IMR-90 (cell line): ENCODE measurements at regions not wholly inside any gene's neighbourhood (a gene's known extent, or its start where the extent isn't known, plus 50 kb on each side); places are given as distances from the start of the nearest gene placed in this dataset.

Source experiments
- ATAC-seq: fragments of 200-7000 bp; cut with Tn5 transposase; 2 replicates; pipeline ENCODE4 v1.9.1; 2020; ENCODE audit warnings: low read depth, mild to moderate bottlenecking, moderate library complexity
- BruUV-seq: library from RNA; stranded (reverse); fragments of 400-500 nt; replicated peaks from 2 replicates; lab custom pipeline; 2021; lab: Mats Ljungman, UMichigan
- CTCF ChIA-PET: fragments of 300-600 bp; formaldehyde crosslinking; extraction: SDS; loops from one replicate; lab custom pipeline; 2021; ENCODE audit warnings: antibody characterized with exemption; lab: Yijun Ruan, JAX
- POLR2A ChIA-PET: fragments of 300-600 bp; sonication (Branson Sonifier 250); formaldehyde crosslinking; loops from one replicate; lab custom pipeline; 2022; ENCODE audit warnings: antibody characterized with exemption; ENCODE audit not compliant: unreplicated experiment; lab: Charles Lee
- DNase-seq: peaks from one replicate; pipeline ENCODE4 v3.0.0; 2013
- H2AFZ ChIP-seq: replicated peaks from 2 replicates; pipeline ENCODE3; 2013; ENCODE audit warnings: low read length, mild to moderate bottlenecking; ENCODE audit not compliant: poor library complexity
- H2AK5ac ChIP-seq: 2 replicates; pipeline ENCODE4 v1.6.1; 2013; ENCODE audit warnings: low read depth, low read length, inconsistent platforms
- H2AK9ac ChIP-seq: replicated peaks from 2 replicates; pipeline ENCODE3; 2013; ENCODE audit warnings: mild to moderate bottlenecking, low read depth, low read length, moderate library complexity; ENCODE audit not compliant: poor library complexity
- H2BK120ac ChIP-seq: 2 replicates; pipeline ENCODE4 v1.6.1; 2013; ENCODE audit warnings: low read depth, low read length, inconsistent platforms
- H2BK15ac ChIP-seq: 3 replicates; pipeline ENCODE4 v1.6.1; 2013; ENCODE audit warnings: low read depth, low read length, inconsistent platforms
- H2BK20ac ChIP-seq: 2 replicates; pipeline ENCODE4 v1.6.1; 2013; ENCODE audit warnings: low read depth, mild to moderate bottlenecking, inconsistent platforms, low read length, moderate library complexity
- H2BK5ac ChIP-seq: 2 replicates; pipeline ENCODE4 v1.6.1; 2013; ENCODE audit warnings: mild to moderate bottlenecking, low read depth, low read length, inconsistent platforms; ENCODE audit not compliant: poor library complexity, severe bottlenecking
- H3K14ac ChIP-seq: replicated peaks from 2 replicates; pipeline ENCODE4 v1.6.1; 2013; ENCODE audit warnings: low read depth, low read length, inconsistent platforms
- H3K18ac ChIP-seq: 2 replicates; pipeline ENCODE4 v1.6.1; 2013; ENCODE audit warnings: low read depth, low read length, control low read depth
- H3K23ac ChIP-seq: 2 replicates; pipeline ENCODE4 v1.6.1; 2013; ENCODE audit warnings: low read depth, low read length, inconsistent platforms
- H3K27ac ChIP-seq: 2 replicates; pipeline ENCODE4 v1.5.1; 2013; ENCODE audit warnings: mild to moderate bottlenecking, control low read depth, low read length; ENCODE audit not compliant: insufficient read depth
- H3K27me3 ChIP-seq: 2 replicates; pipeline ENCODE4 v1.6.1; 2013; ENCODE audit warnings: low read length; ENCODE audit not compliant: control insufficient read depth, insufficient read depth
- H3K36me3 ChIP-seq: 2 replicates; pipeline ENCODE4 v1.6.1; 2013; ENCODE audit warnings: low read length, mixed read lengths; ENCODE audit not compliant: control insufficient read depth, insufficient read depth
- H3K4ac ChIP-seq: 2 replicates; pipeline ENCODE4 v1.6.1; 2013; ENCODE audit warnings: low read depth, low read length, inconsistent platforms
- H3K4me1 ChIP-seq: 2 replicates; pipeline ENCODE4 v1.6.1; 2013; ENCODE audit warnings: low read length, mixed read lengths; ENCODE audit not compliant: control insufficient read depth, insufficient read depth
- H3K4me2 ChIP-seq: 2 replicates; pipeline ENCODE4 v1.6.1; 2013; ENCODE audit warnings: low read depth, mild to moderate bottlenecking, control low read depth, low read length, moderate library complexity
- H3K4me3 ChIP-seq: 2 replicates; pipeline ENCODE4 v1.5.1; 2013; ENCODE audit warnings: low read depth, mild to moderate bottlenecking, control low read depth, low read length, moderate library complexity; ENCODE audit not compliant: insufficient read depth
- H3K56ac ChIP-seq: 2 replicates; pipeline ENCODE4 v1.6.1; 2013; ENCODE audit warnings: low read length, inconsistent platforms; ENCODE audit not compliant: insufficient read depth; ENCODE audit errors: extremely low read depth
- H3K79me1 ChIP-seq, 2 experiments: 2 replicates each; pipeline ENCODE4 v1.6.1; 2013; ENCODE audit warnings: low read length in 2 of 2, inconsistent platforms in 1 of 2, low read depth in 1 of 2
- H3K9ac ChIP-seq: 2 replicates; pipeline ENCODE4 v1.6.1; 2013; ENCODE audit warnings: low read depth, low read length, control low read depth
- H3K9me1 ChIP-seq: 2 replicates; pipeline ENCODE4 v1.6.1; 2013; ENCODE audit warnings: low read length, inconsistent platforms; ENCODE audit not compliant: insufficient read depth
- H3K9me3 ChIP-seq: 2 replicates; pipeline ENCODE4 v1.6.1; 2013; ENCODE audit warnings: low read length; ENCODE audit not compliant: control insufficient read depth, insufficient read depth
- H4K20me1 ChIP-seq: 2 replicates; pipeline ENCODE4 v1.6.1; 2013; ENCODE audit warnings: low read length, inconsistent platforms; ENCODE audit not compliant: insufficient read depth
- H4K5ac ChIP-seq: 2 replicates; pipeline ENCODE4 v1.6.1; 2013; ENCODE audit warnings: mild to moderate bottlenecking, low read depth, low read length, control low read depth
- H4K8ac ChIP-seq, 2 experiments: 2 replicates each; pipeline ENCODE4 v1.6.1; 2013; ENCODE audit warnings: low read depth in 2 of 2, low read length in 2 of 2, control low read depth in 1 of 2, inconsistent platforms in 1 of 2
- H4K91ac ChIP-seq: 2 replicates; pipeline ENCODE4 v1.6.1; 2013; ENCODE audit warnings: low read depth, low read length, inconsistent platforms; ENCODE audit not compliant: insufficient read depth
- BHLHE40 ChIP-seq: fragments of 150-350 bp; IDR thresholded peaks from 2 replicates; pipeline ENCODE4 v1.6.1; 2016; ENCODE audit warnings: mild to moderate bottlenecking, low read depth, low read length
- CEBPB ChIP-seq: IDR thresholded peaks from 2 replicates; pipeline ENCODE4 v1.6.1; 2012; ENCODE audit warnings: low read depth, low read length, improper control_type of control experiment
- CHD1 ChIP-seq: IDR thresholded peaks from 2 replicates; pipeline ENCODE4 v1.6.1; 2012; ENCODE audit warnings: low read depth, low read length, improper control_type of control experiment
- CTCF ChIP-seq: conservative IDR thresholded peaks from 2 replicates; pipeline ENCODE4 v1.5.1; 2012; ENCODE audit warnings: mild to moderate bottlenecking, low read depth, low read length, improper control_type of control experiment
- ELK1 ChIP-seq: fragments of 150-350 bp; IDR thresholded peaks from 2 replicates; pipeline ENCODE4 v1.6.1; 2016; ENCODE audit warnings: low read depth, mild to moderate bottlenecking, low read length, moderate library complexity, borderline replicate concordance
- FOS ChIP-seq: fragments of 150-350 bp; IDR thresholded peaks from 2 replicates; pipeline ENCODE4 v1.6.1; 2016; ENCODE audit warnings: low read depth, low read length
- MAFK ChIP-seq: IDR thresholded peaks from 2 replicates; pipeline ENCODE4 v1.6.1; 2012; ENCODE audit warnings: low read depth, low read length, improper control_type of control experiment
- MAZ ChIP-seq: IDR thresholded peaks from 2 replicates; pipeline ENCODE4 v1.6.1; 2012; ENCODE audit warnings: low read depth, mild to moderate bottlenecking, low read length, improper control_type of control experiment, moderate library complexity, borderline replicate concordance
- MXI1 ChIP-seq: IDR thresholded peaks from 2 replicates; pipeline ENCODE4 v1.6.1; 2012; ENCODE audit warnings: low read depth, mild to moderate bottlenecking, low read length, moderate library complexity, borderline replicate concordance
- NFE2L2 ChIP-seq: fragments of 150-350 bp; IDR thresholded peaks from 2 replicates; pipeline ENCODE4 v1.6.1; 2016; ENCODE audit warnings: low read depth, mild to moderate bottlenecking, low read length
- POLR2A ChIP-seq: IDR thresholded peaks from 2 replicates; pipeline ENCODE4 v1.6.1; 2012; ENCODE audit warnings: mild to moderate bottlenecking, low read depth, low read length
- RAD21 ChIP-seq: IDR thresholded peaks from 2 replicates; pipeline ENCODE4 v1.6.1; 2012; ENCODE audit warnings: low read length, improper control_type of control experiment
- RCOR1 ChIP-seq: IDR thresholded peaks from 2 replicates; pipeline ENCODE4 v1.6.1; 2012; ENCODE audit warnings: mild to moderate bottlenecking, low read length, improper control_type of control experiment; ENCODE audit not compliant: insufficient replicate concordance
- RFX5 ChIP-seq: IDR thresholded peaks from 2 replicates; pipeline ENCODE4 v1.8.0; 2012; ENCODE audit warnings: low read depth, mild to moderate bottlenecking, low read length, moderate library complexity
- SMC3 ChIP-seq: fragments of 150-350 bp; IDR thresholded peaks from 2 replicates; pipeline ENCODE4 v1.6.1; 2016; ENCODE audit warnings: low read depth, mild to moderate bottlenecking, antibody characterized with exemption, low read length, moderate library complexity
- USF2 ChIP-seq: fragments of 150-350 bp; IDR thresholded peaks from 2 replicates; pipeline ENCODE4 v1.6.1; 2017; ENCODE audit warnings: mild to moderate bottlenecking, antibody characterized with exemption, low read length, low read depth
- WGBS, 2 experiments: methylation state at CpG; one replicate each; pipeline versions ENCODE4 v1.1.5 to v1.1.7; 2013; ENCODE audit warnings: missing lambda C conversion rate in 2 of 2; ENCODE audit not compliant: insufficient read length in 1 of 2; ENCODE audit errors: extremely low coverage in 2 of 2; 5-methylcytosine and 5-hydroxymethylcytosine counted together
- dilution Hi-C: fragments of 300-500 bp; cut with HindIII; formaldehyde crosslinking; loops from one replicate; pipeline ENCODE4 v1.14.3; 2018; ENCODE audit warnings: low sequenced_read_pairs; ENCODE audit not compliant: unreplicated experiment
- in situ Hi-C: fragments of 300-500 bp; cut with MboI; formaldehyde crosslinking; loops from 3 replicates; pipeline ENCODE4 v1.14.3; 2019; ENCODE audit warnings: low sequenced_read_pairs, inconsistent platforms, mixed read lengths
- intact Hi-C: fragments of 100-400 bp; cut with micrococcal nuclease; formaldehyde crosslinking; loops from 2 replicates; pipeline ENCODE4 v1.10.0; 2022

- Histone ChIP-seq H3K14ac (no peak overlapping the region), H3K9me1 (no peaks in the 10 kb centered on the region), H2AK5ac (no peak overlapping the region), H4K8ac (no peak overlapping the region), H3K23ac (no peak overlapping the region), H3K18ac (no peak overlapping the region), H3K4me2 (no peak overlapping the region), H4K91ac (no peak overlapping the region), H2BK20ac (no peak overlapping the region), H3K4ac (no peak overlapping the region), H4K5ac (no peak overlapping the region), H2BK15ac (no peak overlapping the region), H3K56ac (no peak overlapping the region), H4K20me1 (no peaks in the 10 kb centered on the region), H3K27me3 (no peaks in the 10 kb centered on the region; the same call in 1 of the 2 replicates), H3K79me1 (no peaks in the 10 kb centered on the region), H2BK120ac (no peak overlapping the region), H3K36me3 (no peaks in the 10 kb centered on the region), H2AK9ac (no peak overlapping the region), H3K9ac (no peak overlapping the region), H3K27ac (no peak overlapping the region), H3K9me3 (no peaks in the 10 kb centered on the region), H2AFZ (no peak overlapping the region), H2BK5ac (no peak overlapping the region), H3K4me3 (no peak overlapping the region), H3K4me1 (no peaks in the 10 kb centered on the region)
- no CpG with 5 or more reads among the region's 2 CpGs for WGBS, 2 experiments
- no TSS peak for BruUV-seq
- ChIA-PET POLR2A (no interaction called here), CTCF (interaction anchor here (1.1 to 1.2 kb wide), 2 partner anchors 11 to 1175 kb away, joined by 3 to 4 read pairs; no protein-coding TSS in a partner anchor)
- in situ Hi-C loops = loop anchor here (10.0 kb wide), 1 partner anchor 1169 kb away; no protein-coding TSS in a partner anchor
- TF ChIP-seq CTCF (no peak), USF2 (no peak), BHLHE40 (no peak), FOS (no peak), ELK1 (no peak), CEBPB (no peak), MAZ (no peak), RCOR1 (no peak), NFE2L2 (no peak), RAD21 (no peak), RFX5 (no peak), POLR2A (no peak), MXI1 (no peak), SMC3 (no peak), CHD1 (no peak), MAFK (no peak)
- DNase-seq (no peak), ATAC-seq (no peak)
- dilution Hi-C loops = no loop called here
- intact Hi-C loops = loop anchor here (10.0 kb wide), 2 partner anchors 469 to 989 kb away; no protein-coding TSS in a partner anchor
Observed at GRCh38 chr2:13003500-13003899, 286.8 kb downstream of the TRIB2 start.
